ENCODE measurements at regions not wholly inside any gene's neighbourhood (a gene's known extent, or its start where the extent isn't known, plus 50 kb on each side); places are given as distances from the start of the nearest gene placed in this dataset.

DNA sequence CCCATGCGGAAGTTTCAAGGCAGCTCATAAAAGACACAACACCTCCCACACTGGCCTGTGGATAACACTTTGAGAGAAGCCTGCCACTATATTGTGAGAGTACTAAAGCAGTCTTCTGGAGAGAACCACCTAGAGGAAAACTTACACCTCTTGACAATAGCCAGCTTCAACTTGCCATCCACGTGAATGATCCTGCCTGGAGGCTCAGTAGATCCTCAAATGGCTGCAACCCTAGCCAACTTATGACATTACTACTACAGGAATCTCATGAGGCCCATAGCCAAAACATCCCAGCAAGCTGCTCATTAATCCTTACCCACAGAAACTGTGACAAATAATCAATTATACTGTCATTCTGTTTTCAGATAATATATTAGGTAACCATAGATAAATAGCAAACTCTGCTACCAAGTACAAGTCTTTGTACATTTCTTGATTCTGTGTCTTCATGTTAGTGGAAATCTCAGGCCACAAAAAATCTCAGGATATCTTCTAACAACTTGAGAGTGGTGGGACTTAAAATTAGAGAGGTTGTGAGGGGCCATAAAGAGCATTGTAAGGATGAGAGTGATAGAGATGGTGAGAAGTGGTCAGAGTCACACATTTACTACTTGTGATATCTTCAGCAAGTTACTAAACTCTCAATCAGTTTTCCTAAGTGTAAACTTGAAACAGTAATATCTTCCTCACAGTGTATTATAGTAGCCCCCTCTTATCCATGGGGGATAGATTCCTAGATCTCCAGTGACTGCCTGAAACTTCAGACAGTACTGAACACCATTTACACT lies 368.0 kb downstream of the C12orf50 start:
- TF ChIP-seq, protein P1, sequence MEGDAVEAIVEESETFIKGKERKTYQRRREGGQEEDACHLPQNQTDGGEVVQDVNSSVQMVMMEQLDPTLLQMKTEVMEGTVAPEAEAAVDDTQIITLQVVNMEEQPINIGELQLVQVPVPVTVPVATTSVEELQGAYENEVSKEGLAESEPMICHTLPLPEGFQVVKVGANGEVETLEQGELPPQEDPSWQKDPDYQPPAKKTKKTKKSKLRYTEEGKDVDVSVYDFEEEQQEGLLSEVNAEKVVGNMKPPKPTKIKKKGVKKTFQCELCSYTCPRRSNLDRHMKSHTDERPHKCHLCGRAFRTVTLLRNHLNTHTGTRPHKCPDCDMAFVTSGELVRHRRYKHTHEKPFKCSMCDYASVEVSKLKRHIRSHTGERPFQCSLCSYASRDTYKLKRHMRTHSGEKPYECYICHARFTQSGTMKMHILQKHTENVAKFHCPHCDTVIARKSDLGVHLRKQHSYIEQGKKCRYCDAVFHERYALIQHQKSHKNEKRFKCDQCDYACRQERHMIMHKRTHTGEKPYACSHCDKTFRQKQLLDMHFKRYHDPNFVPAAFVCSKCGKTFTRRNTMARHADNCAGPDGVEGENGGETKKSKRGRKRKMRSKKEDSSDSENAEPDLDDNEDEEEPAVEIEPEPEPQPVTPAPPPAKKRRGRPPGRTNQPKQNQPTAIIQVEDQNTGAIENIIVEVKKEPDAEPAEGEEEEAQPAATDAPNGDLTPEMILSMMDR (IDR thresholded peaks at IDR 0.05; ENCODE audit: insufficient read depth, low read length, poor library complexity, severe bottlenecking): no peak
- Histone ChIP-seq H3K36me3 (ENCODE audit: control insufficient read depth, insufficient read depth, low read length) (no peaks in the 10 kb centered on the region), H3K27me3 (ENCODE audit: control insufficient read depth, insufficient read depth, low read length) (no peaks in the 10 kb centered on the region), H3K4me3 (ENCODE audit: low read depth, low read length) (no peak overlapping the region)
- DNase-seq (ENCODE audit: low read depth): no peak

DNA sequence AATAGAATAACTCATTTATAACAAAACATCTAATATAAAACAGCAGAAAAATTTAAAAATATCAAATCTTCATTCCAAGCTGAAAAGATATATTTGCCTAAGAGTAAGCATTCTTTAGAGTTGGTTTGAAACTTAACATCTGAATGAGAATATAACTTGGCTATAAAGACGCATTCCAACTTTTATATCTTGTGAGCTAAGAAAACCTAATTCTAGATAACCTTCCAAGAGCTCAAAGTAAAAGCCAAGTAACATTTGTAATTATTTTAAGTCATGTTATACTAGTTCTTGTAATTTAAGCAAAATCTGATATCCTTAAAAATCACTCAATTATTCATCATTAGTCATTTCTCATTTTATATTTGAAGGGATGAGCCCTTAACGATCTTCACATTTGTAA lies 368.9 kb downstream of the C12orf50 start:
- DNase-seq (ENCODE audit: low read depth): no peak
- H3K36me3 ChIP-seq (ENCODE audit: control insufficient read depth, insufficient read depth, low read length): no peaks in the 10 kb centered on the region
- H3K27me3 ChIP-seq (ENCODE audit: control insufficient read depth, insufficient read depth, low read length): no peaks in the 10 kb centered on the region
- TF ChIP-seq, protein P1 (IDR thresholded peaks at IDR 0.05; ENCODE audit: insufficient read depth, low read length, poor library complexity, severe bottlenecking): no peak
- H3K4me3 ChIP-seq (ENCODE audit: low read depth, low read length): no peak overlapping the region

DNA sequence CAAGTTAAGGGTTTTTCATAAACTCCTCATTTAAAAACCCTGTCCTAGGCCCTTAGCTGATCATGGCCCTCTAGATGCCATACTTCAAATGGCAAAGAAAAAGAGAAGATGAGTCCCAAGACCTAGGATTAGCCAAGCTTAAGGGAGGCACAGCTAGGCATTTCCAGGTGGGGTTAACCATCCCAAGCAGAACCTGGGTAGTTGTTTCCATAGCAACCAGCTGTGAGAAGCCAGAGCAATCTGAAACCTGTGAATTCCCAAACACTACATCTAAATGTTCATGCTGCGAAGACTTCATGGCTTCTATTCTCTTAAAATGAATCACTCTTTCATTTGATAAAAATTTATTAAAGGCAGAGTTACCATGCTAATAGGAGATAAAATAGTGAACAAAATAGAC lies 372.9 kb downstream of the C12orf50 start:
- no peaks in the 10 kb centered on the region for H3K27me3 ChIP-seq (ENCODE audit: control insufficient read depth, insufficient read depth, low read length)
- H3K36me3 ChIP-seq (ENCODE audit: control insufficient read depth, insufficient read depth, low read length): no peaks in the 10 kb centered on the region
- TF ChIP-seq, protein P1 (IDR thresholded peaks at IDR 0.05; ENCODE audit: insufficient read depth, low read length, poor library complexity, severe bottlenecking): no peak
- no peak for DNase-seq (ENCODE audit: low read depth)
- H3K4me3 ChIP-seq (ENCODE audit: low read depth, low read length): no peak overlapping the region

DNA sequence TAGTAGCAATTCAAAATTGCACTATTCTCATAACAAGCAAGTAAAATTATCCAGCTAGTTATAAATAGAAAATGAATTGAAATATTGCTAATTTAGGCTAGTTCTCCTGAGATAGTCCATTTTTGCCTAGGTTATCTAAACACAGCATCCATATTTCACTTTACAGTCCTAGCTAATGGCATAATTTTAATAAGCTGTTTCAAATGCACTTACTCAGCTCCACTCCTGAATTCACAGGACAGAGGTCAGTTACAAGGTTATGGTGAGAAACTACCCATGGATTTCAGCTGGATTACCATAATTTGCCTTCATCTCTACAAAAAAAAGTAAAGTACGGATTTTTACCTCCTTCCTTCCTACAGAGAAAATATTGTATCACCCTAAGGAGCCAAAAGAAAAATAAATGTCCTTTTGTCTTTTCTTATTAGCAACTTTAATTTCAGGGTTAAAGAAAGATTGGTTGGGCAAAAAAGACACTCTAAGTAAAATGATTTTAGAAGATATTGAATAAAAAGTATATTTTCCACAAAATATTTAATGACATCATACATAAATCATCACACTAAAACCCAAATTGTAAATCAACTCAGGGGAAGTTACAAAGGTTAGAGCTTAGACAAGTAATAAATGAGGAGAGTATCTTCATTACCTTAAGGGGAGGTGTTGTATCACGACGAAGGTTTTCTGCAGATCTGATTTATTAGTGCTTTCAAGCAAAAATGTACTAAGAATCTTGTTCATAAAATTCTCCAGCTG lies 377.4 kb downstream of the C12orf50 start:
- Histone ChIP-seq H3K27me3 (ENCODE audit: control insufficient read depth, insufficient read depth, low read length) (no peaks in the 10 kb centered on the region), H3K4me3 (ENCODE audit: low read depth, low read length) (no peak overlapping the region), H3K36me3 (ENCODE audit: control insufficient read depth, insufficient read depth, low read length) (no peaks in the 10 kb centered on the region)
- TF ChIP-seq, protein P1 (IDR thresholded peaks at IDR 0.05; ENCODE audit: insufficient read depth, low read length, poor library complexity, severe bottlenecking): no peak
- DNase-seq (ENCODE audit: low read depth): no peak

DNA sequence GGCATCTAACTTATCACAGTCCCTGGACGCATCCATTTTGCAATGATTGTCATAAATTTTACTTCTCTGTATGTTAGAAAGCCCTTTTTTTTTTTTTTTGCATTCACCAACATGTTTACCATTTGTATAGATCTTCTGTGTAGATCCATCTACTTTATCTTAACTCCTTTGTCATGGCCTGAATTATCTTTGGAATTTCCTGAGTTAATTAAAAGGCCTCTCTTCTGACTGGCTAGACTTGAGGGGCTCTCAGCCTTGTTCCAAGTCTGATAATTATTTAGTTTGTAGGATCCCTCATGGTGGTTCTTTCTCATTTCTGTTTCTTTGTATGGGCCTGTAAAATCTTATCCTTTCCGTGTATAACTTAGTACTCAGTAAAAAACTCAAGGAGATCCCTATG lies 387.0 kb downstream of the C12orf50 start:
- no peak overlapping the region for H3K4me3 ChIP-seq (ENCODE audit: low read depth, low read length)
- DNase-seq (ENCODE audit: low read depth): no peak
- H3K36me3 ChIP-seq (ENCODE audit: control insufficient read depth, insufficient read depth, low read length): no peaks in the 10 kb centered on the region
- TF ChIP-seq, protein P1 (IDR thresholded peaks at IDR 0.05; ENCODE audit: insufficient read depth, low read length, poor library complexity, severe bottlenecking): no peak
- H3K27me3 ChIP-seq (ENCODE audit: control insufficient read depth, insufficient read depth, low read length): no peaks in the 10 kb centered on the region
